CD4-positive, alpha-beta T cell (primary cell): ENCODE measurements at regions not wholly inside any gene's neighbourhood (a gene's known extent, or its start where the extent isn't known, plus 50 kb on each side); places are given as distances from the start of the nearest gene placed in this dataset.

ENCODE experiments used
- ATAC-seq: fragments of 200-7000 bp; cut with Tn5 transposase; one replicate; pipeline ENCODE4 v1.10.0; 2022; ENCODE audit warnings: mild to moderate bottlenecking; ENCODE audit not compliant: poor library complexity
- CTCF ChIA-PET: fragments of 350-600 bp; sonication (Branson Sonifier 250); formaldehyde crosslinking; loops from one replicate; lab custom pipeline; 2021; ENCODE audit warnings: antibody characterized with exemption, inconsistent platforms; lab: Charles Lee
- POLR2A ChIA-PET: fragments of 350-600 bp; sonication (Branson Sonifier 250); formaldehyde crosslinking; loops from one replicate; lab custom pipeline; 2021; ENCODE audit warnings: antibody characterized with exemption, inconsistent platforms; lab: Charles Lee
- DNase-seq, 14 experiments: peaks; one replicate each; pipeline ENCODE4 v3.0.0-alpha.2; 2013 to 2020; ENCODE audit warnings: mixed read lengths in 2 of 14
- H3K27ac ChIP-seq, 2 donors: one replicate each; pipeline versions ENCODE4 v1.5.1 to v1.7.0; 2013; ENCODE audit warnings: low read length in 2 of 2, low read depth in 1 of 2, mild to moderate bottlenecking in 1 of 2
- H3K27me3 ChIP-seq, 2 experiments: 1 replicate in 1 of 2; 2 replicates in 1 of 2; pipeline versions ENCODE4 v1.6.1 to v1.7.0; 2013; ENCODE audit warnings: low read length in 2 of 2, control low read depth in 1 of 2, mild to moderate bottlenecking in 1 of 2, moderate library complexity in 1 of 2; ENCODE audit not compliant: insufficient read depth in 2 of 2, control insufficient read depth in 1 of 2
- H3K36me3 ChIP-seq: one replicate; pipeline ENCODE4 v1.6.1; 2013; ENCODE audit warnings: low read length, control low read depth; ENCODE audit not compliant: insufficient read depth
- H3K4me1 ChIP-seq: one replicate; pipeline ENCODE4 v1.6.1; 2013; ENCODE audit warnings: low read length, control low read depth; ENCODE audit not compliant: insufficient read depth
- H3K4me3 ChIP-seq: one replicate; pipeline ENCODE4 v1.5.1; 2013; ENCODE audit warnings: mild to moderate bottlenecking, low read length, moderate library complexity
- H3K9me3 ChIP-seq, 2 experiments: 1 replicate in 1 of 2; 2 replicates in 1 of 2; pipeline versions ENCODE4 v1.6.1 to v1.7.0; 2013; ENCODE audit warnings: low read length in 2 of 2, mild to moderate bottlenecking in 2 of 2, control low read depth in 1 of 2, moderate library complexity in 1 of 2; ENCODE audit not compliant: control insufficient read depth in 1 of 2, insufficient read depth in 1 of 2
- H3K27ac Mint-ChIP-seq: one replicate; pipeline ENCODE4 v1.8.0; 2020; ENCODE audit warnings: mixed read lengths
- H3K27me3 Mint-ChIP-seq: one replicate; pipeline ENCODE4 v1.8.0; 2021; ENCODE audit warnings: mixed read lengths
- H3K36me3 Mint-ChIP-seq: one replicate; pipeline ENCODE4 v1.8.0; 2021; ENCODE audit warnings: low read depth, mixed read lengths
- H3K4me1 Mint-ChIP-seq: one replicate; pipeline ENCODE4 v1.8.0; 2021; ENCODE audit warnings: low read depth, mixed read lengths
- H3K4me3 Mint-ChIP-seq: one replicate; pipeline ENCODE4 v1.8.0; 2020; ENCODE audit warnings: mild to moderate bottlenecking, mixed read lengths
- H3K9me3 Mint-ChIP-seq: one replicate; pipeline ENCODE4 v1.8.0; 2020; ENCODE audit warnings: mixed read lengths
- CTCF ChIP-seq: fragments of 200-600 bp; IDR thresholded peaks from one replicate; pipeline ENCODE4 v1.8.0; 2022; ENCODE audit warnings: antibody characterized with exemption, mild to moderate bottlenecking
- intact Hi-C, 2 experiments: fragments of 100-400 bp; cut with DNase I in 1 of 2; cut with micrococcal nuclease in 1 of 2; formaldehyde crosslinking; loops; one replicate each; pipeline versions ENCODE4 v1.15.1 to v1.9.0; 2023 to 2025; cut with DNase I, micrococcal nuclease

GRCh38 chr16:86881118-86881510 lies 302.8 kb downstream of the FOXL1 start:
- H3K4me3 ChIP-seq, result no peak overlapping the region
- no peaks in the 10 kb centered on the region for H3K9me3 Mint-ChIP-seq
- H3K27ac Mint-ChIP-seq, result no peak overlapping the region
- H3K4me1 ChIP-seq, result no peaks in the 10 kb centered on the region
- intact Hi-C loops, result no loop called here
- H3K36me3 ChIP-seq, result no peaks in the 10 kb centered on the region
- ATAC-seq, result no peak
- CTCF ChIA-PET, result no interaction called here
- H3K27me3 ChIP-seq, result peaks cover 19 to 26% of the 10 kb centered on the region in 2 experiments
- peaks cover 68% of the 10 kb centered on the region for H3K27me3 Mint-ChIP-seq
- H3K4me3 Mint-ChIP-seq, result no peak overlapping the region
- H3K4me1 Mint-ChIP-seq, result no peaks in the 10 kb centered on the region
- no peak for DNase-seq
- no peak overlapping the region for H3K27ac ChIP-seq
- TF ChIP-seq CTCF, result no peak
- no peaks in the 10 kb centered on the region for H3K36me3 Mint-ChIP-seq
- peaks cover 0 to 21% of the 10 kb centered on the region in 2 experiments for H3K9me3 ChIP-seq
- POLR2A ChIA-PET, result no interaction called here

- no peak for ATAC-seq
Measured at GRCh38 chr16:86881861-86882273, 303.5 kb downstream of the FOXL1 start.

GRCh38 chr16:86882586-86883280 lies 304.4 kb downstream of the FOXL1 start:
- Mint-ChIP-seq H3K4me1 (no peaks in the 10 kb centered on the region), H3K4me3 (no peak overlapping the region), H3K27me3 (peaks cover 54% of the 10 kb centered on the region), H3K36me3 (no peaks in the 10 kb centered on the region), H3K27ac (no peak overlapping the region), H3K9me3 (no peaks in the 10 kb centered on the region)
- ATAC-seq (no peak), DNase-seq (no peak)
- ChIA-PET CTCF (no interaction called here), POLR2A (no interaction called here)
- intact Hi-C loops, result no loop called here
- no peaks in the 10 kb centered on the region for H3K4me1 ChIP-seq
- H3K4me3 ChIP-seq, result no peak overlapping the region
- H3K27me3 ChIP-seq, result peaks cover 13 to 26% of the 10 kb centered on the region in 2 experiments
- no peak for TF ChIP-seq CTCF
- H3K36me3 ChIP-seq, result no peaks in the 10 kb centered on the region
- no peak overlapping the region for H3K27ac ChIP-seq
- H3K9me3 ChIP-seq, result peaks cover 0 to 21% of the 10 kb centered on the region in 2 experiments

More at GRCh38 chr16:86881861-86882273, 303.5 kb downstream of the FOXL1 start:
- Mint-ChIP-seq H3K4me3 (no peak overlapping the region), H3K27ac (no peak overlapping the region), H3K9me3 (no peaks in the 10 kb centered on the region), H3K4me1 (no peaks in the 10 kb centered on the region), H3K36me3 (no peaks in the 10 kb centered on the region), H3K27me3 (peaks cover 63% of the 10 kb centered on the region)
- Histone ChIP-seq H3K27ac (no peak overlapping the region), H3K9me3 (peaks cover 0 to 21% of the 10 kb centered on the region in 2 experiments), H3K4me3 (no peak overlapping the region), H3K4me1 (no peaks in the 10 kb centered on the region), H3K27me3 (peaks cover 14 to 26% of the 10 kb centered on the region in 2 experiments), H3K36me3 (no peaks in the 10 kb centered on the region)
- CTCF ChIA-PET, result no interaction called here
- intact Hi-C loops, result no loop called here
- POLR2A ChIA-PET, result no interaction called here
- DNase-seq, result no peak
- TF ChIP-seq CTCF, result no peak
